ENCODE measurements at regions not wholly inside any gene's neighbourhood (a gene's known extent, or its start where the extent isn't known, plus 50 kb on each side); places are given as distances from the start of the nearest gene placed in this dataset.

DNA sequence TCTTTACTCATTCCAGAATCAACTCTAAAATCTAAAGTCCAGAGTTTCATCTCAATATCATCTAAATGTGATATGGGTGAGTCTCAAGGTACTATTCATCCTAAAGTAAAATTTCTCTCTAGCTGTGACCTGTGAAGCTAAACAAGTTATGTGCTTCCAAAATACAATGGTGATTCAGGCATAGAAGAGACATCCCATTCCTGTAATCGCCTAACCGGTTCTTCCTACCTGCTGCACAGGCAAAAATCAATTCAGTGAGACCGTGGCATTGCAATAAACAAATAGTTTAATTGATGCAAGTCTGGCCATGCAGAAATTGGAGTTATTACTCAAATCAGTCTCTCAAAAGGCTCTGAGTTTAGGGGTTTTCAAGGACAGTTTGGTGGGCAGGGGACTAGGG lies 232.8 kb downstream of the UBE3D start:
- TF ChIP-seq, protein P1, sequence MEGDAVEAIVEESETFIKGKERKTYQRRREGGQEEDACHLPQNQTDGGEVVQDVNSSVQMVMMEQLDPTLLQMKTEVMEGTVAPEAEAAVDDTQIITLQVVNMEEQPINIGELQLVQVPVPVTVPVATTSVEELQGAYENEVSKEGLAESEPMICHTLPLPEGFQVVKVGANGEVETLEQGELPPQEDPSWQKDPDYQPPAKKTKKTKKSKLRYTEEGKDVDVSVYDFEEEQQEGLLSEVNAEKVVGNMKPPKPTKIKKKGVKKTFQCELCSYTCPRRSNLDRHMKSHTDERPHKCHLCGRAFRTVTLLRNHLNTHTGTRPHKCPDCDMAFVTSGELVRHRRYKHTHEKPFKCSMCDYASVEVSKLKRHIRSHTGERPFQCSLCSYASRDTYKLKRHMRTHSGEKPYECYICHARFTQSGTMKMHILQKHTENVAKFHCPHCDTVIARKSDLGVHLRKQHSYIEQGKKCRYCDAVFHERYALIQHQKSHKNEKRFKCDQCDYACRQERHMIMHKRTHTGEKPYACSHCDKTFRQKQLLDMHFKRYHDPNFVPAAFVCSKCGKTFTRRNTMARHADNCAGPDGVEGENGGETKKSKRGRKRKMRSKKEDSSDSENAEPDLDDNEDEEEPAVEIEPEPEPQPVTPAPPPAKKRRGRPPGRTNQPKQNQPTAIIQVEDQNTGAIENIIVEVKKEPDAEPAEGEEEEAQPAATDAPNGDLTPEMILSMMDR (IDR thresholded peaks at IDR 0.05), result no peak
- TF ChIP-seq POLR2A (IDR thresholded peaks at IDR 0.05), result no peak

Data from right lobe of liver (tissue), 4 donors.